Stimulated activated CD4-positive, alpha-beta T cell treated with anti-CD3 and anti-CD28 coated beads, Interleukin-2, amount 100 ng/mL, for 48 hours (primary cell): ENCODE measurements at regions not wholly inside any gene's neighbourhood (a gene's known extent, or its start where the extent isn't known, plus 50 kb on each side); places are given as distances from the start of the nearest gene placed in this dataset.

Source experiments
- DNase-seq, 2 donors: peaks; one replicate each; pipeline ENCODE4 v3.0.0-alpha.2; 2020

DNA sequence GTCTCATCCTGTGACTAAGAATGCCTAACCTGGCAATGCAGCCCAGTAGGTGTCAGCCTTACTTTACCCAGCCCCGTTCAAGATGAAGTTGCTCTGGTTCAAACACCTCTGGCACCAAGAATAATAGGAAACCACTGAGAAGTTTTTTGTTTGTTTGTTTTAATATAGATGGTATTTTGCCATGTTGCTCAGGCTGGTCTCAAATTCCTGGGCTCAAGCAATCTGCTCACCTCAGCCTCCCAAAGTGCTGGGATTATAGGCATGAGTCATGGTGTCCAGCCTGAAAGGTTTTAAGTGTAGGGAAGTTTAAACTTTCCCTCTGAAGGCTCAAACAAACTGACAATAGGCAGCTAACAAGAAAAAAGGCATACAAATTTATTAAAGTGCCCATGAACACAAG lies 51.2 kb upstream of the ABCC4 start:
- no peak for DNase-seq

DNA sequence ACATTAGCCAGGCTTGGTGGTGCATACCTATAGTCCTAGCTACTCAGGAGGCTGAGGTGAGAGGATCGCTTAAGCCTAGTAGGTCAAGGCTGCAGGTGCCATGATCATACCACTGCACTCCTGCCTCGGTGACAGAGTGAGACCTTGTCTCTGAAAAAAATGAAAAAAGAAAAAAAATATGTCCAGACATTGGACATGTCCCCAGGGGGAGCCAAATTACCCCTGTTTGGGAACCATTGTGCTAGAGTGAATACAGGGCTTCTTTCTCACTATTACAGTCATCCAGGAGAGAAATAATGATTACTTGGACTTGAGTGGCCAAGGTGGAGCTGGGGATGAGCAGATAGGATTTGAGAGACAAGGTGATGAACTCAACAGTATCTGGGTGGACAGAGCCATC lies 52.9 kb upstream of the ABCC4 start:
- no peak for DNase-seq

DNA sequence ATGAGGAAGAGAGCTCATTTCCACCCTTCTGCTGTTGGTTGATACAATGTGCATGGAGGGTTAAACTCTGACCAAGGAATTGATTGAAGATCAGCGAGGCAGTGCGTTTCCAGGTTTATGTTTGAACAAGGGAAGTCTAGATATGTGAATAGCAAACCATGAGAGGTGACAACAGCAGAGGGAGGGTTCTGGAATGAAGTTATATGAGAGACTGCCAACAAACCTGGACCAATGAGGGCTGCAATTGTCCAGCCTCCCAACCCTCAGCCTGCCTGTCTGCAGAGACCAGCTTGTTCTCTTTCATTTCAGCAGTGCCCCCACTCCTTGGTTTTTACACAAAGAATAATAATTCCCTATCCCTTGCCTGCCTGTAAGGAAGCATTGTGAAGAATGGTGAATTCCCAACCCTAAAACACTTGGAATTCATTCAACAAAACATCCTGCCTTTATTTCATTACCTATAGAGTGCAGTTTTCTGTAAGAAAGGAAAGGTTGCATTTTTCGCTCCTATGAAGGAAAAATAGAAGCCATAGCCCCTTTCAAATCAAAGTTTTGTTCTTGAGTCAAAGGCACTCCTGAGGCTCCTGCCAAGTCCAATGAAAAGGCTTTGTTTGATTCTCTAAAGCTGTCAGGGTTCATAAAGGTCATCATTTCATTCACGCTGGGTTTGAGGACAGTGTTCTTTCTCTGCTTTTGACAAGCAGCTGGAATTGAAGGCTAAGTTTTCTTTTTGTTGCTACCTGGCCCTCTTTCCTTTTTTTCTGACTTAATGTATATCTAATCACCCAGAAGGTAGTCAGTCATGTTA lies 53.6 kb upstream of the ABCC4 start:
- no peak for DNase-seq

- no peak for DNase-seq
Measured at GRCh38 chr13:95355494-95355893, 54.2 kb upstream of the ABCC4 start.

DNA sequence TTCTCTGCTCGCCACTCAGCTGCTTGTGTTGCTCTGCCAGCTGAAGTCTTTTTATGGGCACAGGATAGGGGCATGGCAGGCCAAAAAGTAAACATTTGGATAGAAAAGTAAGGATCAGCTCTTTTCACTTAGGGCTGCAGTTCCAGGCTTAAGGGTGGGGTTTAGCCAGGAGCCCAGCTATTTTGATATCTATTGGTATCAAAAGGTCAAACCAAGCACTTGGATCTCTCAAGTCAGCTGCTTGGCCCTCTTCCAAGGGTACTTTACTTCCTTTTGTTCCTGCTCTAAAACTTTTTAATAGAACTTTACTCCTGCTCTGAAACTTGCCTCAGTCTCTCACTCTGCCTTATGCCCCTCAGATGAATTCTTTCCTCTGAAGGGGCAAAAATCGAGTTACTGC lies 55.7 kb upstream of the ABCC4 start:
- no peak for DNase-seq

- no peak for DNase-seq
Measured at GRCh38 chr13:95357875-95358274, 56.6 kb upstream of the ABCC4 start.

DNA sequence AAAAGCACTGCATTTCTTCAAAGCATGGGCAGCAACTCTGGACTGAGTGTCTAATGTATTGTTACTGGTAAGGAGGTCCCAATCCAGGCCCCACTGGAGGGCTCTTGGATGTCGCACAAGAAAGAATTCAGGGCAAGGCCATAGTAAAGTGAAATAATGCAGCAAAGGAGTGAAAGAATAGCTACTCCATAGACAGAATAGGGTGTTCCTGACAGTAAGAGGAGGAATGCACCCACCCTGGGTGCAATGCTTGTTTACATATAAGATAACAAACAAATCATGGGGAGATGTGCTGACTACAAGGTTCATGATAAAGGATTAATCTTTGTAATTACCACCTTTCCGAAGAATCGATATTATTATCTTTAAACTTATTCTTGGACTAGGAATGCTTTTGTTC lies 58.8 kb upstream of the ABCC4 start:
- DNase-seq: no peak

DNA sequence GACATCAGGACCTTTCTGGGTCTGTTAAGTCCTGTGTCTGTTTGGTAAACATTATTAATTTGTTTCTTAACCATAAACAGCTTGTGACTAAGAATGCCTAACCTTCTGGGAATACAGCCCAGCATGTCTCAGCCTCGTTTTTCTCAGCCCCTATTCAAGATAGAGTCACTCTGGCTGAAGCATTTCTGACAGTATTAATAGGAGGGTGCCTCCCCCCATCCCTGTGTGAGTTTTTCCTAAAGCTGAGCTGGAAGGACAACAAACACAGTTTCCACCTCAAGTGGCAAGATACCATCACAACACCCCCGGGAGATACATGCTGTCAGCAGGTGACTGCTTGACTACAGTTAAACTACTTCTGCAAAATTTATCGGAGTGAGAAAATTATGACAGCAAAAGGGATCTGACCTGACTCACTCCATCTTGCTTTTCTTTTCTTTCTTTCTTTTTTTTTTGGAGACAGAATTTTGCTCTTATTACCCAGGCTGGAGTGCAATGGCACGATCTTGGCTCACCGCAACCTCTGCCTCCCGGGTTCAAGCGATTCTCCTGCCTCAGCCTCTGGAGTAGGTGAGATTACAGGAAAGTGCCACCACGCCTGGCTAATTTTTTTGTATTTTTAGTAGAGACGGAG lies 59.3 kb upstream of the ABCC4 start:
- DNase-seq: no peak

- DNase-seq: no peak
Measured at GRCh38 chr13:95361686-95362085, 60.4 kb upstream of the ABCC4 start.

DNA sequence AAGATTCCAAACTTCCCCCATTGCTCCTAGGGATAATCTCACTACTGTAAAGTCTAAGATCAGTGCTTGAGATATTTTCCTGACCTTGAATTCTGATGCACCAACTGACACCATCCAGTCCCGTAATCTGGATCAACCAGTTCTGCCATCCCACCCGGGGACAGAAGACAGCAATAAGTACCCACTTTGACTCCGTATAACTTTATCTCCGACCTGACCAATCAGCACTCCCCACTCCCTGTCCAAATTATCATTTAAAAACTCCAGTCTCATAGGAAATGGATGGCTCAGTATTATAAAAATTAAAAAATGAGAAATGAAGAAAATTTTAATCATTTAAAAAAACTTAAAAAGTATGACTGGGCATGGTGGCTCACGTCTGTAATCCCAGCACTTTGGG lies 61.4 kb upstream of the ABCC4 start:
- no peak for DNase-seq

GRCh38 chr13:95367309-95367843 lies 66.1 kb upstream of the ABCC4 start:
- no peak for DNase-seq

DNA sequence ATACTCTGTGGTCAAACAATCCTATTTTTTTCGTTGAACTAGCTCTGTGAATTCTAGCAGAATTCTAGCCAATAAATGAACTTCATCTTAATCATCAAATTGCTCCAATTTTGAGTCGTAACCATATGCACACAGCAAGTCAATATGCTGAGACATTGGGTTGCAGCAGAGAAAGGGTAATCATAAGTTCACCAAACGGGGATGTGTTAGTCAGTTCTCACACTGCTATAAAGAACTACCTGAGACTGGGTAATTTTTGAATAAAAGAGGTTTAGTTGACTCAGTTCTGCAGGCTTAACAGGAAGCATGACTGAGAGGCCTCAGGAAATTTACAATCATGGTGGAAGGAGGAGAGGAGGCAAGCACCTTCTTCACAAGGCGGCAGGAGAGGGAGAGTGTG lies 67.7 kb upstream of the ABCC4 start:
- DNase-seq: no peak

DNA sequence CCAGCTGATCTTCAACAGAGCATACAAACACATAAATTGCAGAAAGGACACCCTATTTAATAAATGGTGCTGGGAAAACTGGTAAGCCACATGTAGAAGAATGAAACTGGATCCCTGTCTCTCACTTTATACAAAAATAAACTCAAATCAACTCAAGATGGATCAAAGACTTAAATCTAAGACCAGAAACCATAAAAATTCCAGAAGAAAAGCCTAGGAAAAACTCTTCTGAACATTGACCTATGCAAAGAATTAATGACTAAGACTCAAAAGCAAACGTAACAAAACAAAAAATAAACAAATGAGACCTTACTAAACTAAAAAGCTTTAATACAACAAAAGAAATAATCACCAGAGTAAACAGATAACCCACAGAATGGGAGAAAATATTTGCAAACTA lies 74.5 kb upstream of the ABCC4 start:
- DNase-seq: no peak

- no peak for DNase-seq
Measured at GRCh38 chr13:95378603-95379002, 77.4 kb upstream of the ABCC4 start.

GRCh38 chr13:95380468-95381211 lies 79.4 kb upstream of the ABCC4 start:
- DNase-seq: peak; percentile 59 to 60

- DNase-seq: no peak
Measured at GRCh38 chr13:95381212-95381527, 79.9 kb upstream of the ABCC4 start.

GRCh38 chr13:95382411-95382810 lies 81.2 kb upstream of the ABCC4 start:
- no peak for DNase-seq

DNA sequence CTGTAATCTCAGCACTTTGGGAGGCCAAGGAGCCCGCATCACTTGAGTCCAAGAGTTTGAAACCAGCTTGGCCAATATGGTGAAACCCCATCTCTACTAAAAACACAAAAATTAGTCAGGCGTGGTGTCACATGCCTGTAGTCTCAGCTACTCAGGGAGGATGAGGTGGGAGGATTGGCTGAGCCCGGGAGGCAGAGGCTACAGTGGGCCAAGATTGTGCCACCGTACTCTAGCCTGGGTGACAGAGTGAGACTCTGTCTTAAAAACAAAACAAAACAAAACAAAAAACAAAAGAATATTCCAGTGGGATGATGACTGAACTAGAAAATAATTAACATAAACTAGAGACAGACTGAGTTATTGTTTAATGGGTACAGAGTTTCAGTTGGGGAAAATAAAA lies 81.7 kb upstream of the ABCC4 start:
- DNase-seq: no peak

DNA sequence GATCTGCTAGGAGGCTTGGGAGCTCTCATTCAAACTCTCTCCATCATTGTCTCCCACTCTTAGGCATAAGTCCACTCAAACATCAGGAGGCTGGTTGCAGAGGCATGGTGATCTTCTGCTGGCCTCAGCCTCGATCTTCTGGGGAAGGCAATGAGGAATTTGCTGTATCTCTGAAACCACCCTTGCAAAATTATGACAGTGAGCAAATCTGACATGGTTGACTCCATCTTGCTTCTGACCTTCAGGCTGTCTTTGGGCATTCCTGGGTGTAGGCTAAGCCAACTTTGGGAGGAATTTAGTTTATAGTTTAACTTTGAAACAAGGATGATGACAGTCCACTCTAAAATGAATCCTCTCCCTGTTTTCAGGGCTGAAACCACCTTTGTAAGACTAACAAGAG lies 84.1 kb upstream of the ABCC4 start:
- no peak for DNase-seq

DNA sequence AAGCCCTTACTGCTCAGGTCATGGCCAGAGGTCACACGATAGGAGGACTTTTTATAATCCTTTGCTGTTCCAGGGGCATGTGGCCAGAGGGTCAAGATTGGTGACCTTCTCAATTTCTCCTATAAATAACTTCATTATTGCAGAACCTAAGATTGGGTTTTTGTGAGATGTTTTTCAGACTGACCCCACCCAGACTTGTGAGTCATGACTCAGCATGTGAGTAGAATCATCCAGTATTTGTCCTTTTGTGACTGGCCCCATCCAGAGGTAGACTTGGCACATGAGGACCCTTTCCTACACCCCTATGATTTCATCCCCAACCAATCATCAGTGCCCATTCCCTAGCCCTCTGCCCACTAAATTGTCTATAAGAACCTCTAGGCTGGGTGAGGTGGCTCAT lies 84.5 kb upstream of the ABCC4 start:
- no peak for DNase-seq

- DNase-seq: no peak
Measured at GRCh38 chr13:95386370-95386769, 85.1 kb upstream of the ABCC4 start.

DNA sequence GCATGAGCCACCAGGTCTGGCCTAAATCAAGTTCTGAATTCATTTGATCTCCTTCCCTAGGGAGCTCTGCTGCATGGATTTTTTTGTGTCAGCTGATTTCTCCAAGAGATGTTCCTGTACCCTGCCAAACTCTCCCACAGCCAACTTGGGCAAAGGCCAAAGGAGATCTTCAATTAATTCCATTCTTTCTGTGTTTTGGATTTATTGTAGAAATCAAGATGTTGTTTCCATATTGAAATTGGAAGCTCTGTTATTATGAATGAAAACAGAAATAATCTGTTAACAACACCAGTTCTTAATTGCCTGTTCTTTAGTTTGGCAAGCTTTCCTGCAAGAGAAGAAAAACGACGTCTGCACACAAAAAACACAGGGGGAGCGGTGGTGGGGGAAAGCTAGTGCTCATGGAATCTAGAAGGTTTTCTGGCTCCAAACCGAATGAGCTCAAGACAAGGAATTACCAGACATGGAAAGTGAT lies 86.5 kb upstream of the ABCC4 start:
- no peak for DNase-seq

GRCh38 chr13:95388420-95389079 lies 87.3 kb upstream of the ABCC4 start:
- DNase-seq: no peak
